Epidermal melanocyte (primary cell): ENCODE measurements at regions not wholly inside any gene's neighbourhood (a gene's known extent, or its start where the extent isn't known, plus 50 kb on each side); places are given as distances from the start of the nearest gene placed in this dataset.

Experiments
- DNase-seq: peaks from one replicate; pipeline ENCODE4 v3.0.0; 2011; ENCODE audit warnings: low spot score; ENCODE audit not compliant: insufficient read length

- DNase-seq: peak; percentile 52
Measured at GRCh38 chr11:104609311-104610085, 288.8 kb downstream of the CASP12 start.

GRCh38 chr11:104602643-104603042, 295.6 kb downstream of the CASP12 start:
- DNase-seq: no peak

DNA sequence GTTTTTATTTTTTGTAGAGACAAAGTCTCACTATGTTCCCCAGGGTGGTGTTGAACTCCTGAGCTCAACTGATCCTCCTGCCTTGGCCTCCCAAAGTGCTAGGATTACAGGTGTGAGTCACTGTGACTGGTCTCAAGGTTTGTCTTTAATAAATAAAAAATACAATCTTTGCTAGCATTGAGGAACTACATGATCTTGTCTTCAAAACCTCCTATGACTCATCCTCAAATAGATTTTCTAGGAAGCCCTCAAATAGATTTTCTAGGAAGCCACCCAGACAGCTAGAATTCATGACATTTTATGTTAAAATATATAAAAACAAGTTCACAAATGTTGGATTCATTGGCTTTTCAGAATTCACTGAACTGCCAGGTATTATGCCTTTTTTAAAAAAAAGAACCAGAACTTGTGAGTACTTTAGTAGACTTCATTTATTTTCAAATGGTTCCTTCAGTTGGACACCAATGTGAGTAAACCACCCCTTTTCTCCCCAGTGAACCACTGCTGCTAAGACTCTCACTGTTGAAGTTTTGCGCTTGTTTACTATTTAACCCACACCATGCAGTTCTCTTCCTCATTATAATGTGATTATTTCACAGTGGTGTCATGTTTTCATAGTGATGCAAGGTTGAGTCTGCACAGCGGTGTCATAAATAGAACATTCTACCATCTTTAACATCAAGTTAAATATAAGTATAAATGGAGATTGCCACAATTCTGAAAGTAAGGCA, 303.9 kb downstream of the CASP12 start:
- no peak for DNase-seq

DNA sequence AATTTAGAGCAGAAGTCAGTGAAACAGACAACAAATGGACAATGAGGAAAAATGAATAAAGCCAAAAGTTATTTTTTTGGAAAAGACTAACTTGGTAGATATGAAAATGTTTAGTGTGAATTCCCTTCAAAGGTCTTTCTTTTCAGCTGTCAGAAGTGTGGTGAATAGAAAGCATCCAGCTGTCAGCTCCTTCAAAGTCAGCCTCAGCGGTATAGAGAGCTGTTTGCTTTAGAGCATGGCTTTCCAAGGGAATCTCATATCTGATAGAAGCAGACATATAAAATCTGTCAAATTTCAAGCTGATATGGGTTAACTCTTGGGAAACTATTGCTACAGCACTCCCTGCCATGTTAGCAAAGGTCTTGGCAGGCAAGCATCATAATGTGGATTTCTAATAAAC, 309.3 kb downstream of the CASP12 start:
- no peak for DNase-seq

GRCh38 chr11:104588446-104588845, 309.8 kb downstream of the CASP12 start:
- DNase-seq: no peak

DNA sequence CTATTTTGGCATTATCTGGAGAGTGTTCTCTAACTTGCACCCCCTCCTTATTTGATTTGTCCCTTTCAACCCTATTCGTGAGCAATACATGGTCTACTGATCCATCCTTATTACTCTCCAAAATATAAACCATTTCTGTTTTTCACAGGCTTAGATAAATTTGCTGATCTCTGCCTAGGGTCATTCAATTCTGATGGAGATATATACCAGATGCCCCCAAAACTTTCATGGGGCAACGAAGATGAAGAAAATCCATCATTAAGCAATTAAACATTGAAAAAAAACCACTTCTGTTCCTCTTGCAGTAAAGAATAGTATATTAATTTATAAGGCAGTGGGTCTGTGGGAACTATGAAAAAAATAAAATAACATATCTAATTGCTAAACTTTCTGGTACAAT, 313.4 kb downstream of the CASP12 start:
- DNase-seq: no peak

GRCh38 chr11:104583857-104584256, 314.4 kb downstream of the CASP12 start:
- no peak for DNase-seq

GRCh38 chr11:104582431-104582830, 315.8 kb downstream of the CASP12 start:
- DNase-seq: no peak

DNA sequence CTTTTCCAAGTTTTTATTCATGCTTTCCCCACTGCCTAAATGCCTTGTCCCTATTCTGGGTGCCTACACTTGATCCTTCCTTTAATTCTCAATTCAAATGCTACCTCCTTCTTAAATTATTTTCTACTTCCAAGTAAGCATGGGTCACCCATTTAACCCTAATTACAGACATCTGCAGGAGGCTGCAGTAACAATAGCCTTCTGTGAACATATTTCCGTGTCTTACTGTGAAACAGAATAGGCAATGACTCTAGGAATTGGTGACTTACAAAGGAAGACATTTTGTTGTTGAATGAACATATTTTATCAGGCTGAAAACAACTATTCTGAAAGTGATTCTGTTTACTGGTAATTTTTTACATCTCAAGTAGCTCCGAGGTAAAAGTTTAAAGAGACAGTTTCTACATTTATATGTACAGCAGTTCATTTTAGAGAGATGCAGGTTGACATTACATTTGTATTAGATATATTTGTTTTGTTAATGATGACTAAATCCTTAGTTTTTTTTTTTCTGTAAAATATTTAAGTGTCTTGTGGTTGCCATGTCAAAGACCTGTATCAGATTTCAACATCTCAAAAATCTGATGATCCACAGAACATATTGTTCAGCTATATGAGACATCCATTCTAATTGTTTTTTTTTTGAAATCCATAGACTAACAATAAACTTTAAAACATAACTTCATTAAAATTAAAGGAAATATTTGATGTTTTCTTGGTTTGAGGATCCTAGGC, 316.8 kb downstream of the CASP12 start:
- no peak for DNase-seq

GRCh38 chr11:104573441-104573990, 324.7 kb downstream of the CASP12 start:
- no peak for DNase-seq

DNA sequence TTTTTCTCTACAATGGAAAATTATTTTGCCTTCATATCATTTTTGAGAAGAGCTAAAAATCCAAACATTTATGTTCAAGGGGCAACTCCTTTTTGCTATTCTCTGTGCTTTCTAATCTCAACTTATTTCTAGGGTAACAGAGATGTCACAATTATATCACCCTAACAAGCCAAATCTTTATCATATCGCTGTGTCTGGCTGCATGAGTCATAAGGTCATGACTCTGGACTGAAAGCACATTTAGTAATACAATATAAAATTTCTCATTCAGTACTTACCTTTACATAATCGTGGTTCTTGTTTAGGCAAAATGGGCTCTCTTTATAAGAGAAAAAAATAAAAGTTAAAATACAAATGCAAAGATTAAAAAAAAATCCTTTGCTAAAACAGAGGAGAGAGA, 326.0 kb downstream of the CASP12 start:
- DNase-seq: no peak

- no peak for DNase-seq
Measured at GRCh38 chr11:104570078-104570701, 328.1 kb downstream of the CASP12 start.

DNA sequence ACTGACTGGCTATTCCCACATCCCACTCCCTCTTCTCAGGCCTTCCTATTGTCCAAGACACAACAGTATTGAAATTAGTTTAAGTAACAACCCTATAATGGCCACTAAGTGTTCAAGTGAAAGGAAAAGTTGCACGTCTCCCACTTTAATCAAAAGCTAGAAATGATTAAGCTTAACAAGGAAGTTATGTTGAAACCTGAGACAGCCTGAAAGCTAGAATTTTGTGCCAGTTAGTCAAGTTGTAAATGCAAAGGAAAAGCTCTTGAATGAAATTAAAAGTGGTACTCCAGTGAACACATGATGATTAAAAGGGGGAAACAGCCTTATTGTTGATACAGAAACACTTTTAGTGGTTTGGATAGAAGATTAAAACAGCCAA, 332.7 kb downstream of the CASP12 start:
- no peak for DNase-seq

- no peak for DNase-seq
Measured at GRCh38 chr11:104564921-104565582, 333.2 kb downstream of the CASP12 start.

- DNase-seq: no peak
Measured at GRCh38 chr11:104556606-104557301, 341.5 kb downstream of the CASP12 start.

- DNase-seq: no peak
Measured at GRCh38 chr11:104549019-104549418, 349.2 kb downstream of the CASP12 start.

DNA sequence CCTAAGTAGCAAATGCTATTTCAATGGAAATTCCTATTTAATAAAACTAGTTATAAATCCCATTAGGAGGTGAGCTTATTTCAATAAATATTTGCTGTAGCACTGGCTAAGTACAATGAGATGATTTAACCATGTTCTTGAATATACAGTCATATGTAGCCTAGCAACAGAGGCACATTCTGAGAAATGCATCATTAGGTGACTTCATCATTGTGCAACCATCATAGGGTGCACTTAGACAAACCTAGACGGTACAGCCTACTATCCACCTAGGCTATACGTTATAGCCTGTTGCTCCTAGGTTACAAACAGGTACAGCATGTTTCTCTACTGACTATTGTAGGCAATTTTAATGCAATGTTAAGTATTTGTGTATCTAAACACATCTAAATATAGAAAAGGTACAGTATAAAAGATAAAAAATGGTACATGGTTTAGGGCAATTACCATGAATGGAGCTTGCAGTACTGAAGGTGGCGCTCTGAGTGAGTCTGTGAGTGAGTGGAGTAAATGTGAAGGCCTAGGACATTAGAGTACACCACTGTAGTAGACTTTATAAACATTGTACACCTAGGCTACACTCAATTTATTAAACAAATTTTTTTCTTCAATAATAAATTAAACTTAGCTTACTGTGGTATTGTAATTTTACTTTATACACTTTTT, 350.1 kb downstream of the CASP12 start:
- no peak for DNase-seq

- DNase-seq: no peak
Measured at GRCh38 chr11:104546501-104546900, 351.8 kb downstream of the CASP12 start.

- no peak for DNase-seq
Measured at GRCh38 chr11:104541701-104542100, 356.6 kb downstream of the CASP12 start.

GRCh38 chr11:104538313-104538712, 359.9 kb downstream of the CASP12 start:
- no peak for DNase-seq
